MV-4-11 (cell line): ENCODE measurements at regions not wholly inside any gene's neighbourhood (a gene's known extent, or its start where the extent isn't known, plus 50 kb on each side); places are given as distances from the start of the nearest gene placed in this dataset.

Experiments
- DNase-seq: peaks from one replicate; lab custom pipeline; 2025; lab: John Stamatoyannopoulos, UW

DNA sequence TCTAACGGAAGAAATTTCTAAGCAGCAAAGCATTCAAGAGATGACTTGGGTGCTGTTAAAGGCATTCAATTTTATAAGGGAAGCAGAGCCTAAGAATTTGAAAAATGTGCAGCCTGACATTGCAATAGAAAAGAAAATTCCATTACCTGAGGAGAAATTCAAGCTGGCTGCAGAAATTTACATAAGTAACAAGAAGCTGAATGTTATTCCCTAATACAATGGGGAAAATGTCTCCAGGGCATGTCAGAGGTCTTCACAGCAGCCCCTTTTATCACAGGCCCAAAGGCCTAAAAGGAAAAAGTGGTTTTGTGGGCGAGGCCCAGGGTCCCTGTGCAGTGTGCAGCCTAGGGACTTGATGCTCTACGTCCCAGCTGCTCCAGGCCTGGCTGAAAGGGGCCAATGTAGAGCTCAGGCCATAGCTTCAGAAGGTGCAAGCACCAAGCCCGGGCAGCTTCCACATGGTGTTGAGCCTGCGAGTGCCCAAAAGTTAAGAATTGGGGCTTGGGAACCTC lies 306.7 kb downstream of the RDH14 start:
- no peak for DNase-seq

- DNase-seq: no peak
Observed at GRCh38 chr2:18251486-18251885, 309.0 kb downstream of the RDH14 start.

GRCh38 chr2:18247282-18248110 lies 313.0 kb downstream of the RDH14 start:
- DNase-seq: no peak

- no peak for DNase-seq
Observed at GRCh38 chr2:18245375-18245774, 315.1 kb downstream of the RDH14 start.

- no peak for DNase-seq
Observed at GRCh38 chr2:18244845-18245244, 315.6 kb downstream of the RDH14 start.

DNA sequence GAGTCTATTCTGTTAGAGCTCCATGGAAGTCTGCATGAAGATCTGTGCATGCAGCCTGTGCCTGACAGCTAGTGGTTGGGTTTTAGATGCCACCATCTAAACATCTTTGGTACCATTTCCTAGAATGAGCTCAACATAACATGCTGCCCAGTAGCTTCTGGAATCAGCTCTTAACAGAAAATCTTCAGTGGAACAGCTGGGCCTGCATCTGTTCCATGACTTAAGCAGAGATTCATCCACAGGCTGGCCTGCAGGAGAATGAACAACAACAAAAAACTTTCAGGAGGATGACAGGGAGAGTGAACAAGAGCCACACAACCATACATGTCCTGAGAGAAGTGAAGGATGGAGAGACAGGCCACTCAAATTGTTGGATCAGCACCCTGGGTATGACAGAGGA lies 316.6 kb downstream of the RDH14 start:
- DNase-seq: no peak

DNA sequence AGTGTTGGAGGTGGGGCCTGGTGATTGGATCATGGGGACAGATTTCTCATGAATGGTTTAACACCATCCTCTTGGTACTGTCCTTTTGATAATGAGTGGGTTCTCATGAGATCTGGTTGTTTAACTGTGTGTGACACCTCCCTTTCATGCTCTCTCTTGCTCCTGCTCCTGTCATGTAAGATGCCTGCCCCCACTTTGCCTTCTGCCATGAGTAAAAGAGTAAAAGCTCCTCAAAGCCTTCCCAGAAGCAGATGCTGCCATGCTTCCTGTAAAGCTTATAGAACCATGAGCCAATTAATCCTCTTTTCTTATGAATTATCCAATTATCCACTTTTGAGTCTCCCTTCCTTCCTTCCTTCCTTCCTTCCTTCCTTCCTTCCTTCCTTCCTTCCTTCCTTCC lies 317.7 kb downstream of the RDH14 start:
- no peak for DNase-seq

GRCh38 chr2:18238209-18238608 lies 322.2 kb downstream of the RDH14 start:
- no peak for DNase-seq

DNA sequence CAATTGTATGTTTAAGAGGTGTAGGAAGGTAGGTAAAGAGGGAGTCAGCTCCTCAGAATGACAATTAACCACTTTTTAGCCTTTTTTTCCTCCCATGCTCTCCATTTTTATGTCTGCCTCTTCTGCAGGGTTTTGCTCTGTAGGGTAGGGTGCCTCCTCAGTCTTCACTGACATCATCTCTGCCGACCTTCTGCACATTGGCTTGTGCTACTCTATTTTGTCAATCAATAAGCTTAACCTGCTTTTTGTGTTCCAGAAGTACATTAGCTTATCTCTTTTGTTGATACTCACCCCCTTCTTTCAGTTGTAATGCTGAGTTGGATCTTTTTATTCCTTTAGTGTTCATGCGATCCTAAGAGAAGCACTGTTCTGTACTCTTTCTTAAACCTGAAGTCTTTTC lies 323.2 kb downstream of the RDH14 start:
- DNase-seq: no peak

GRCh38 chr2:18232731-18233438 lies 327.6 kb downstream of the RDH14 start:
- no peak for DNase-seq

DNA sequence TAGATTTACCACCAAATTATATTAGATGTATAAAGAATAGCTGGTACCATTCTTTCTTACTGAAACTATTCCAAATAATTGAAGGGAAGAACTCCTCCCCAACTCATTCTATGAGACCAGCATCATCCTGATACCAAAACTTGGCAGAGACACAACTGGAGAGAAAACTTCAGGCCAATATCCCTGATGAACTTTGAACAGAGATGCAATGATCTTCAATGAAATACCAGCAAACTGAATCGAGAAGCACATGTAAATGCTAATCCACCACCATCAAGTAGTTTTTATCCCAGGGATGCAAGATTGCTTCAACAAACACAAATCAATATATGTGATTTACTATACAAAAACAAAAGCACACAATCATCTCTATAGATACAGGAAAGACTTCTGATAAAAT lies 329.8 kb downstream of the RDH14 start:
- no peak for DNase-seq

- no peak for DNase-seq
Observed at GRCh38 chr2:18219676-18220075, 340.8 kb downstream of the RDH14 start.

DNA sequence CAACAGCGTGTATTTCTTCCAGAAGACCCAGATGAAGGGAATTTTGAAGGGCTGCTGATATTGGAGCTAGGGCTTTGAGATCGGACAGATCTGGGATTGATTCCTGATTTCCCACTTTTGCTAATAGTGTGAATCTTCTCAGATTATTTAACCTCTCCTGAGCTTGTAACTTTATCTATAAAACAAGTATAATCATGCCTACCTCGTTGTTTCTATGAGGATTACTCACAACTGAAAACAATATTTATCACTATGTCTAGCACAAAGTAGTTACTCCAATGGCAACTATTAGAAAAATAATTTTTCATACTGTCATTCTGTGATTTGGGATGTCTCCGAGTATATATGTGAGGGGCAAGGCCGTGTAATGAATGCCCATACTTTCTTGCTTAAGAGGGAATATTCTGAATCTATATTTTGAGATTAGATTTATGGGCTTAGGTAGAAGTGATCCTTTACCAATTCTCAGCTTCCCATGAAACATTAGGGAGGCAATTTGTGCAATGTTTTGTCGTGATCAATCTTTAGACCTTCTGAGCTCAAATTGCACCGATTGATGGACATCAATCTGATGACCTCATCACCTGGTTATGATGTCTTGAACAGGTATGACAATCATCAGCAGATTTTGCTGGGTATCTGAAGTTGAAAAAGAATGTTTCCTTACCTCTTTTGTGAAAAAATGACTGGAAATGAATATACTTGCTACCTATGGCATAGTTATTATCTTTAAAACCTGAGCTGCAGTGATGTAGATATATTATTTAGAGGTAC lies 339.9 kb downstream of the KCNS3 start:
- DNase-seq: no peak

DNA sequence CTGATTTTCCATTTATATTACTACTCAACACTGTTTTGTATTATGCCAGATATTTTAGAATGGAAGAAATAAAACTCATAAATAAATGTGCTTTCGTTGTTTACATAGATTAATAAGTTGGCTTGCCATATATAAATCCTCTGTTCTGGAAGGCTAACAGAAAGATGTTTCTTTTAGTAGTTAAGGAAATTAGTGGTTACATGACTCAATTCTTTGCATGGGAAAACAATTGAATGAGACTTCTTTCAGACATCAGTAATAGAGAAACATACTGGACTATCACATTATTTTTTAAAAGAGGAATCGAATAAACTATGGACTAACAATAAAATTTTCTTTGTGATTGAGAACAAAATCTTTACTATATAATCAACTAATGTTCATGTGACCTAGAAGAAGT lies 336.5 kb downstream of the KCNS3 start:
- DNase-seq: no peak

DNA sequence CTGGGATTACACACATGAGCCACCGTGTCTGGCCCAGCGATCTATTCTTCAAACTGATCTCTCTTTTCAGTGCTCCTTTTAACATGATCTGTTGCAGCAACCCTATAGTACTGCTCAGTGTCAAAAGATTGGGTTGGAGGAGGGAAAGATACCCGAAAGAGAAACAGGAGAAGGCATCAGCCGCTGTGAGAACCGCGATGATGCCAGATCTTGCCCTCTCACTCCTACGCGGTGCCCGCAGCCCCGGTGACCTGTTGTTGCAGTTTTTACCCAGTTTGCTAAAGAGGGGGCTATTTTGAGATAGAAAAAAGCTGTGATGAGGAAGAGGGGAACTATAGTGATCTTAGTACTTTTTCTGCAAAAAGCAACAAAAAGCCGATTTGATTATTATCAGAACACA lies 335.5 kb downstream of the KCNS3 start:
- no peak for DNase-seq

GRCh38 chr2:18209934-18210639 lies 331.6 kb downstream of the KCNS3 start:
- no peak for DNase-seq

DNA sequence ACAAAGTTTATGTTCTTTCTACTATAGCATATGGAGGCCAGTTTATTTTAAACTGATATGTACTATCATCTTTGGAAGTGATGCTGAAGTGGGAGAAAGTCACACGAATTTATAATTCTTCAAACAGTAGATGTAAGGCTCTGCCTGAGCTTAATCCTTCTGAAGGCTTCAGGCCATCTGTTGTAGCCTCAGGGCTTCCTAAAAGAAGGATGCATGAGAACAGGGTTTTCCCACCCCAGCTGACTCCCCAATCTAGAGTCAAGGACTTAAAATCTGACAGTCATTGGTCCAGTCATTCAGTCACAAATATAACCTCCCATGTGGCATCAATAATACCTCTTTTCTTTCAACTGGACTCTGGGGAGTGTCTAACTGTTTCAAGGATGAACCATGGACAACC lies 330.5 kb downstream of the KCNS3 start:
- DNase-seq: no peak

GRCh38 chr2:18200771-18201170 lies 322.3 kb downstream of the KCNS3 start:
- DNase-seq: no peak

DNA sequence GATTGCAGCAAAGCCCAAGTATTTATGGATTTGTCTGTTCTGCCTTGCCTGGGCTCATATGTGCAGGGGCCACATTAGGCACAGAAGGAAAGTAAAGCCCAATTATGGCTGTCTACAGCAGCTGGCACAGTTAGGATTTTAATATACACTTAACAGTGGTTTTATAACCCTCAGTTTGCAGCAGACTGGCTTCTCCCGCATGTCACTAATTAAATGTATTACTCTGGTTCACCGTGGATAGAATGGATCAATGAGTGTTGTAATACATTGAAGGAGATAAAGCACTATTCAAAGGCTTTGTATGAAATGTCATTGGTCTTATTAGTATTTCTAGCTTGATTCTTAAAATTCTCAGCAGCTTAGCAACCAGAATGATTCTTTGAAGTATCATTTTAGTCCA lies 320.2 kb downstream of the KCNS3 start:
- no peak for DNase-seq

DNA sequence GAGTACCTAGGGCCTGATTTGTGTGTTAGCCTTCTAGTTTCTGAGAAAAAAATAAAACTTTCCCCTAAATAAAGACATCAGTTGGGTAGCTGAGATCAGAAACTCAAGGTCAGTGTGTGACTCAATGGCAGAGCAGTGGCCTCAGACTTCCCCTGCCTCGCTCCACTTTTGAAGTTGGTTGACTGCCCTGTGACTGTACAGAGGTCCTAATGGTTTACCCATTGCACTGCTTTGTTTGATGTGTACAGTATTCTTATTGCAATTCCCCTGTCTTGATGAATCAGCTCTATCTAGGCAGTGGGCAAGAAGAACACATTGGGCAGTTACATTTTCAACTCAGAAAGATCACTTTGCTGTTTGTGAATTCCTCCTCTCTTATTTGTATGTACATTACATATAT lies 315.7 kb downstream of the KCNS3 start:
- no peak for DNase-seq

DNA sequence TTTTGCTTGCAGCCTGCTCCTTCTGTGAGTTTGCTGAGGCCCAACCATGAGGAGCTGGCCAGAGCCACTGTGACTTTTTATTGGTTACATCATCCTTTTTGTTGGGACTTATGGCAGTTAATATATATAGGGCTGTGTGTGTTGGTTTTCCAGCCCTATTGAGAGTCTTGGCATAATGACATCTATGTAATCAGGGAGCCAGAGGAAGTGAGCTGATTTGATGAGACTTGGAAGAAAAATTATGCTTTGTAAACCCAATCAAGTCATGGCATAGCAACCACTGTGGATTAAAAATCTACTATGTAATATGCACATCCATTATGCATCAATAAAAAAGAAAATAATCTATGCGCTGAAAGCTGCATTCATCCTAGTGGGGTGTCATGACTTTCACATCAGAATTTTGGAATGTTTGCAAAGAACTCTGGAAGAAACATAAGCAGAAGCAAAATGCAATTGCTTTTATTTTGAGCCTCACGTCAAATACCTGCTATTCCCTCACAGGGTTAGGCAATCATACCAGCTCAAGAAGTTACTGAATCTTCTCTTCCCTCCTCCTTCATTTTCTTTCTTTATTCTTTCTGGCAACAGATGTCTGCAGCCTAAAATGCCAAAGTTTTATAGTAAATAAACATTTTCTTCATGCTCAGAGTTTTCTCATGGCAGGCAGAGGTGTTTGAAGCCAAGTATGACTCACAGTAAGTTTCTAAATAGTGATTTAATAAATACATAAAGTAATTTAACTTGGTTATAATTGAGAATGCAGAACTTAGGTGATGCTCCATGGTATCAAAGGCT lies 308.5 kb downstream of the KCNS3 start:
- no peak for DNase-seq
